Mesendoderm (in vitro differentiated cells): ENCODE measurements at regions not wholly inside any gene's neighbourhood (a gene's known extent, or its start where the extent isn't known, plus 50 kb on each side); places are given as distances from the start of the nearest gene placed in this dataset.

ENCODE experiments used
- DNase-seq: peaks from one replicate; pipeline ENCODE4 v3.0.0; 2013
- H2AK5ac ChIP-seq: 2 replicates; pipeline ENCODE4 v1.6.1; 2013; ENCODE audit warnings: low read length, inconsistent platforms
- H2BK120ac ChIP-seq: 2 replicates; pipeline ENCODE4 v1.6.1; 2013; ENCODE audit warnings: low read depth, mild to moderate bottlenecking, low read length, moderate library complexity, mixed read lengths
- H2BK15ac ChIP-seq: replicated peaks from 2 replicates; pipeline ENCODE4 v1.6.1; 2013; ENCODE audit warnings: low read depth, mild to moderate bottlenecking, moderate library complexity
- H2BK5ac ChIP-seq: 2 replicates; pipeline ENCODE4 v1.6.1; 2013; ENCODE audit warnings: low read length, inconsistent platforms
- H3K18ac ChIP-seq: 2 replicates; pipeline ENCODE4 v1.6.1; 2013; ENCODE audit warnings: mild to moderate bottlenecking, low read length, mixed read lengths
- H3K23ac ChIP-seq: one replicate; pipeline ENCODE4 v1.6.1; 2013; ENCODE audit warnings: low read length
- H3K27ac ChIP-seq: 2 replicates; pipeline ENCODE4 v1.5.1; 2013; ENCODE audit warnings: low read depth, mild to moderate bottlenecking, inconsistent platforms, low read length, moderate library complexity
- H3K27me3 ChIP-seq: 2 replicates; pipeline ENCODE4 v1.6.1; 2013; ENCODE audit warnings: low read length, control low read depth, mild to moderate bottlenecking, inconsistent platforms; ENCODE audit not compliant: insufficient read depth, poor library complexity
- H3K36me3 ChIP-seq: 2 replicates; pipeline ENCODE4 v1.6.1; 2013; ENCODE audit warnings: low read length, inconsistent platforms; ENCODE audit not compliant: control insufficient read depth, insufficient read depth
- H3K4ac ChIP-seq: one replicate; pipeline ENCODE4 v1.6.1; 2013; ENCODE audit warnings: low read depth, mild to moderate bottlenecking, low read length, moderate library complexity
- H3K4me1 ChIP-seq: 2 replicates; pipeline ENCODE4 v1.6.1; 2013; ENCODE audit warnings: low read depth, low read length, inconsistent platforms; ENCODE audit not compliant: control insufficient read depth
- H3K4me2 ChIP-seq: 2 replicates; pipeline ENCODE4 v1.6.1; 2013; ENCODE audit warnings: low read length
- H3K4me3 ChIP-seq: 2 replicates; pipeline ENCODE4 v1.5.1; 2013; ENCODE audit warnings: mild to moderate bottlenecking, low read length
- H3K56ac ChIP-seq: one replicate; pipeline ENCODE4 v1.6.1; 2013; ENCODE audit warnings: low read length
- H3K79me1 ChIP-seq: 2 replicates; pipeline ENCODE4 v1.6.1; 2013; ENCODE audit warnings: low read length, inconsistent platforms
- H3K79me2 ChIP-seq: 2 replicates; pipeline ENCODE4 v1.6.1; 2013; ENCODE audit warnings: mild to moderate bottlenecking, low read length; ENCODE audit not compliant: control insufficient read depth, insufficient read depth
- H3K9ac ChIP-seq: 2 replicates; pipeline ENCODE4 v1.6.1; 2013; ENCODE audit warnings: low read length, inconsistent platforms
- H4K5ac ChIP-seq: one replicate; pipeline ENCODE4 v1.6.1; 2013; ENCODE audit warnings: low read length
- H4K8ac ChIP-seq: one replicate; pipeline ENCODE4 v1.6.1; 2013; ENCODE audit warnings: low read depth, mild to moderate bottlenecking, control low read depth, low read length, moderate library complexity
- whole genome bisulfite sequencing: extraction: QIAGEN DNeasy Blood & Tissue Kit; methylation state at CpG from one replicate; pipeline ENCODE4 v1.1.7; 2013; ENCODE audit warnings: low lambda C conversion rate, missing lambda C conversion rate; ENCODE audit not compliant: insufficient coverage; ENCODE audit errors: extremely low coverage; 5-methylcytosine and 5-hydroxymethylcytosine counted together

DNA sequence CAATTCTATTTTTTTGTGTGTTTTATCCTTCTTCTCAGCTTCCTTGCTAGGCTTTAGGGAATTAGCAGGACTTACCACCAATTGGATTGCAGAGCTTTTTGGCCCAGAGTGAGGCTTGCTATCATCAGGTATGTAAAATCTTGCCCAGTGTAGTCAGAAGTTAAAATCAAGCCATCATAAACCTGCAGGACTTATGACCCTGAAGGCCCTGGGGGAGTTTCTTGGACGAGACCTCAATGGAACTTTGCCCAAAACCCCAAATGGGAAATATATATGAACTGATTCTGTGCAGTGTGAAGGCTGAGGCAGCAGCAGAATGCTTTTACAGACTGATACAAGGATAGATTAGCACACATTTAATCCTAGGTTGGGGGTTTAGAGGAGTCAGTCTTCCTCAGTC, 287.0 kb downstream of the SH3GL2 start:
- Histone ChIP-seq H3K4me2 (no peak overlapping the region), H2BK15ac (no peak overlapping the region), H3K18ac (no peak overlapping the region), H3K23ac (no peak overlapping the region), H3K4me3 (no peak overlapping the region), H3K56ac (no peak overlapping the region), H3K4me1 (no peaks in the 10 kb centered on the region), H3K9ac (no peak overlapping the region), H2BK5ac (no peak overlapping the region), H3K79me2 (no peaks in the 10 kb centered on the region), H3K27ac (no peak overlapping the region), H3K4ac (peak overlapping the region; percentile 25), H3K27me3 (no peaks in the 10 kb centered on the region), H4K8ac (no peak overlapping the region), H3K36me3 (no peaks in the 10 kb centered on the region), H3K79me1 (no peaks in the 10 kb centered on the region), H2AK5ac (no peak overlapping the region), H4K5ac (no peak overlapping the region), H2BK120ac (no peak overlapping the region)
- no peak for DNase-seq
- no CpG with 5 or more reads among the region's 1 CpG for WGBS

DNA sequence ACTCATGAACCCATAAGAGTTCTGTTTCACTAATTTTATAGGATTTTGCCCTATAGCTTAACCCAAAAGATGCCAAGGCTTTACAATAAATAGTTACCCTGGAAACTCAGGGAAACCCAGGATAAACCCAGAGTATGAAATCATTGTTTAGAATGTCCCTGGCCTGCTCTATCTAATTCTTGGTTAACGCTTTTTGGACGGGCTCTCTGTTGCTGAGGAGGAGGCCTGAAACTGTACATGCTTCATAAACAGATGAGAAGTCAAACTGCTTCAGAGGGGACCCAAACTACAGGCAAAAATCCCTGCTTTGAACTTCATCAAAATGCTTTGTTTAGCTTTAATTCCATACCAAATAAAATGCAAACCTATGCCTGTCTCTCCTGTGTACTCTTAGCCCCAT, 291.9 kb downstream of the SH3GL2 start:
- WGBS = no CpG with 5 or more reads among the region's 2 CpGs
- Histone ChIP-seq H4K5ac (no peak overlapping the region), H3K56ac (no peak overlapping the region), H3K27ac (no peak overlapping the region), H3K23ac (no peak overlapping the region), H3K4me1 (no peaks in the 10 kb centered on the region), H2BK15ac (no peak overlapping the region), H2BK5ac (no peak overlapping the region), H3K79me1 (no peaks in the 10 kb centered on the region), H2BK120ac (no peak overlapping the region), H3K4me2 (no peak overlapping the region), H3K36me3 (no peaks in the 10 kb centered on the region), H3K27me3 (no peaks in the 10 kb centered on the region), H3K79me2 (no peaks in the 10 kb centered on the region), H2AK5ac (no peak overlapping the region), H4K8ac (no peak overlapping the region), H3K18ac (no peak overlapping the region), H3K4me3 (no peak overlapping the region), H3K4ac (no peak overlapping the region), H3K9ac (no peak overlapping the region)
- DNase-seq = no peak

DNA sequence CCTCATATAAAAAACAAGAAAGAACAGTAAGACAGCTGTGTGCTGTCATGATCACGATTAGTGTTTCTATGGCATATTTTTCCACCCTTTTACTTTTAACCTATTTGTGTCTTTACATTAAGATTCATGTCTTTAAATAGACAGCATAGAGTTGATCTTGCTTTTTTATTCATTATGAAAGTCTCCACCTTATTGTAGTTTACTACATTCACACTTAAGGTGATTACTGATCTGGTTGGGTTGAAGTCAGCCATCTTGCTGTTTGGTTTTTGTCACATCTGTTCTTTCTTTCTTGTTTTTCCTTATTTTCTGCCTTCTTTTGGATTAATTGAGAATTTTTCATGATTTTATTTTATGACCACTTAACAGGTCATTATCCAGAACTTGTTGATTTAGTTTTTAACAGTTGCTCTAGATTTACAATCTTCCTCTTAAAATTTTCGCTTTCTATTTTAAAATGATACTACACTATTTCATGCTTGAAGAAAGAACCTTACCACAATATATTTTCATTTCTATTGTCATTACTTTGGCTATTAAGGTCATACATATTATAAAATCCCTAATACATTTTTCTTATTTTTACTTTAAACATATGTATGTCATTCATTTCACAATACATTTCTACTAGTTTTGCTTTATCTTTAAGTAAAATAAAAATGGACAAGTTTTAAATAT, 292.5 kb downstream of the SH3GL2 start:
- no peak overlapping the region for H3K27ac ChIP-seq
- H3K56ac ChIP-seq = no peak overlapping the region
- no peak overlapping the region for H4K8ac ChIP-seq
- no peak overlapping the region for H2BK5ac ChIP-seq
- no peak overlapping the region for H3K23ac ChIP-seq
- WGBS = 100% methylated on average over 1 of the region's 2 CpGs
- no peaks in the 10 kb centered on the region for H3K4me1 ChIP-seq
- H3K4me3 ChIP-seq = no peak overlapping the region
- H3K36me3 ChIP-seq = no peaks in the 10 kb centered on the region
- H3K4ac ChIP-seq = no peak overlapping the region
- H2BK15ac ChIP-seq = no peak overlapping the region
- no peaks in the 10 kb centered on the region for H3K79me2 ChIP-seq
- no peak overlapping the region for H3K4me2 ChIP-seq
- H2AK5ac ChIP-seq = no peak overlapping the region
- H3K27me3 ChIP-seq = no peaks in the 10 kb centered on the region
- H3K18ac ChIP-seq = no peak overlapping the region
- H3K79me1 ChIP-seq = no peaks in the 10 kb centered on the region
- no peak overlapping the region for H4K5ac ChIP-seq
- DNase-seq = no peak
- H3K9ac ChIP-seq = no peak overlapping the region
- no peak overlapping the region for H2BK120ac ChIP-seq

DNA sequence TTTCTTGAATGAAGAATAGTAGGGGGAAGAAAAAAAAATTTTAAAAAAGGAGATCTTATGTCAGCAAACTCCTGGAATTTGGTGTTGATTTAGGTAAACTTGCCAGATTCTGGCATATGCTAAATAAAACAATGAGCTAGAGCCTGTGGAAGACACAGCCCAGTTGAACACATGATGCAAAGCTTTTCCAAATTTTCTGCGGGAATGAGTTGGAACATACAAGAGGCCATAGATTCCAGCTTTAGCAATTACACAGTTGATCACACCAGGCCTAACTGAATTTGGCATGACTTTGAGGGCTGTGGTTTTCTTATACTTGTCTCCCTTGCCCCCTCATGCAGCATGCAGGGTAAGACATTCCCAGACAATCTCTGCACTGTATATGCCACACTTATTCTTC, 297.0 kb downstream of the SH3GL2 start:
- H3K18ac ChIP-seq = no peak overlapping the region
- no peaks in the 10 kb centered on the region for H3K27me3 ChIP-seq
- no peaks in the 10 kb centered on the region for H3K4me1 ChIP-seq
- H3K4me3 ChIP-seq = no peak overlapping the region
- no peaks in the 10 kb centered on the region for H3K79me2 ChIP-seq
- no peak overlapping the region for H3K9ac ChIP-seq
- H3K4me2 ChIP-seq = no peak overlapping the region
- H4K8ac ChIP-seq = no peak overlapping the region
- H2BK15ac ChIP-seq = no peak overlapping the region
- H3K79me1 ChIP-seq = no peaks in the 10 kb centered on the region
- H2AK5ac ChIP-seq = no peak overlapping the region
- H3K56ac ChIP-seq = no peak overlapping the region
- no peak overlapping the region for H3K27ac ChIP-seq
- H3K36me3 ChIP-seq = no peaks in the 10 kb centered on the region
- no peak overlapping the region for H2BK5ac ChIP-seq
- WGBS = no CpG with 5 or more reads among the region's 1 CpG
- H4K5ac ChIP-seq = no peak overlapping the region
- H3K23ac ChIP-seq = no peak overlapping the region
- H3K4ac ChIP-seq = no peak overlapping the region
- no peak overlapping the region for H2BK120ac ChIP-seq
- no peak for DNase-seq

DNA sequence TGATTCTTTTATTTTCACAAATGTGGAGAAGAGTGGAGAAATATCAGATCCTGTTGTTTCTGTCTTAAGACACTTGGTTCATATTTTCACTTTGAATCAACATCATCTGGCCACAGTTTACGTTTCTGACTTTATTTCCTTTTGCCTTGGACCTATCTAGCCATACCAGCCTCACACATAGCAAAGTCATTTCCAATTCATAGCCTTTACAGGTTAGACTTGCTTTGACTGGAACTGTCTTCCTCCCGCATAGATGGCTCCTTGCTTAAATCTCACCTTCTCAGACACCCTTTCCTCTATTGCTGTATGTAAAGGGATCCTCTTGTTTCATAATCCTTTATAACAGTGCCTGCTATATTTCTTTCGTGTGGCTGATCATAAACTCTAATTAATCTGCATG, 297.8 kb downstream of the SH3GL2 start:
- Histone ChIP-seq H4K8ac (no peak overlapping the region), H3K4ac (no peak overlapping the region), H3K56ac (no peak overlapping the region), H3K9ac (no peak overlapping the region), H3K79me1 (no peaks in the 10 kb centered on the region), H3K27ac (no peak overlapping the region), H3K4me1 (no peaks in the 10 kb centered on the region), H3K79me2 (no peaks in the 10 kb centered on the region), H4K5ac (no peak overlapping the region), H3K36me3 (no peaks in the 10 kb centered on the region), H2AK5ac (no peak overlapping the region), H3K27me3 (no peaks in the 10 kb centered on the region), H2BK15ac (no peak overlapping the region), H3K4me3 (no peak overlapping the region), H2BK120ac (no peak overlapping the region), H2BK5ac (no peak overlapping the region), H3K18ac (no peak overlapping the region), H3K23ac (no peak overlapping the region), H3K4me2 (no peak overlapping the region)
- no CpG with 5 or more reads among the region's 3 CpGs for WGBS
- no peak for DNase-seq

DNA sequence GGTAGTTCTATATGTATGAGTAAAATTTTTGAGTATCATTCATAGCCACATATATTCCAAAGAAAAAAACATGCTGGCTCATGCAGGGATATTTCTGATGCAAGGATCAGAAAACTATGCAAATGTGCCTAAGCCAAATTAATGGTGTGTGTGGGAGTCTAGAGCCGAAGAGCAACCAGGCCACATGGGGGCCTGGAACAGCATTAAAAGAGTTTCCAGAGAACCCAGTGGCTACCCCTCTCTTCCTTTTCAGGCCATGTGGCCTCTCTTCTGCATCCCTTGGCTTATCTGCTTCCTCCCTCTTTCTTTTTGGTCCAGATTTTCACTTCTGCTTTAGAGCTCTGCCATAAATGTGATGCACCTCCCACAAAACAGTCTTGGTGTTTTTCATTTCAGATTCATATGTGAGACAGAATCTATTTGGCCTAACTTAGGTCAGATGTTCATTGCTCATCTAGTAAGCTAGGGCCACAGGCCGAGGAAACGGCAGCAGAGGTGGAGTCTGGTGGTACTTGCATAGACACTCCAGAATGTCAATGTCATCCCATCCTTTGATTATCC, 300.0 kb downstream of the SH3GL2 start:
- H2BK5ac ChIP-seq = no peak overlapping the region
- no peak overlapping the region for H2BK15ac ChIP-seq
- H3K4me1 ChIP-seq = no peaks in the 10 kb centered on the region
- no peak overlapping the region for H3K56ac ChIP-seq
- no peak overlapping the region for H3K4me3 ChIP-seq
- no peak overlapping the region for H3K27ac ChIP-seq
- no peak overlapping the region for H2AK5ac ChIP-seq
- H3K79me1 ChIP-seq = no peaks in the 10 kb centered on the region
- H3K4ac ChIP-seq = no peak overlapping the region
- WGBS = no CpG with 5 or more reads among the region's 3 CpGs
- no peak overlapping the region for H3K9ac ChIP-seq
- no peak overlapping the region for H3K18ac ChIP-seq
- no peaks in the 10 kb centered on the region for H3K27me3 ChIP-seq
- H3K79me2 ChIP-seq = no peaks in the 10 kb centered on the region
- no peaks in the 10 kb centered on the region for H3K36me3 ChIP-seq
- no peak overlapping the region for H4K8ac ChIP-seq
- H2BK120ac ChIP-seq = no peak overlapping the region
- H3K4me2 ChIP-seq = no peak overlapping the region
- DNase-seq = no peak
- no peak overlapping the region for H4K5ac ChIP-seq
- no peak overlapping the region for H3K23ac ChIP-seq
